ENCODE measurements at regions not wholly inside any gene's neighbourhood (a gene's known extent, or its start where the extent isn't known, plus 50 kb on each side); places are given as distances from the start of the nearest gene placed in this dataset.

DNA sequence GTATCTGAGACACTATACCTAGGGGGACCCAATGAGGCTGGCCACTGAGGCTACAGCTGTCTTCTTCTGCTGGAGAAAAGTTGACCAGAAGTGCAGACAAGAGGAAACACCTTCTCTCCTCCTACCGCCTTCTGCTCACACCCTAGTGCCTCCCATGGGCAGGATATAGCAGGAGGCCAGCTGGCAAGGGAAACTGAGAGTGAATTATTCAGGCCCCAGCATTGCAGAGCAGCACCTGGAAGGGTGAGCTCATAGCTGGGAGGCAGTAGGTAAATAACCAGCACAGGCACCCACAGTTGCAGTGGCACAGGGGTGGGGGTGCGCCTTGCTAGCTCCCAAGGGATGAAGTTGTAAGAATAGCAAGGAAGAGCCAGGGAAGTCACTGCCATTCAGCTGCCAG lies 267.4 kb upstream of the NCAM1 start (continued):
- TF ChIP-seq, protein P1, sequence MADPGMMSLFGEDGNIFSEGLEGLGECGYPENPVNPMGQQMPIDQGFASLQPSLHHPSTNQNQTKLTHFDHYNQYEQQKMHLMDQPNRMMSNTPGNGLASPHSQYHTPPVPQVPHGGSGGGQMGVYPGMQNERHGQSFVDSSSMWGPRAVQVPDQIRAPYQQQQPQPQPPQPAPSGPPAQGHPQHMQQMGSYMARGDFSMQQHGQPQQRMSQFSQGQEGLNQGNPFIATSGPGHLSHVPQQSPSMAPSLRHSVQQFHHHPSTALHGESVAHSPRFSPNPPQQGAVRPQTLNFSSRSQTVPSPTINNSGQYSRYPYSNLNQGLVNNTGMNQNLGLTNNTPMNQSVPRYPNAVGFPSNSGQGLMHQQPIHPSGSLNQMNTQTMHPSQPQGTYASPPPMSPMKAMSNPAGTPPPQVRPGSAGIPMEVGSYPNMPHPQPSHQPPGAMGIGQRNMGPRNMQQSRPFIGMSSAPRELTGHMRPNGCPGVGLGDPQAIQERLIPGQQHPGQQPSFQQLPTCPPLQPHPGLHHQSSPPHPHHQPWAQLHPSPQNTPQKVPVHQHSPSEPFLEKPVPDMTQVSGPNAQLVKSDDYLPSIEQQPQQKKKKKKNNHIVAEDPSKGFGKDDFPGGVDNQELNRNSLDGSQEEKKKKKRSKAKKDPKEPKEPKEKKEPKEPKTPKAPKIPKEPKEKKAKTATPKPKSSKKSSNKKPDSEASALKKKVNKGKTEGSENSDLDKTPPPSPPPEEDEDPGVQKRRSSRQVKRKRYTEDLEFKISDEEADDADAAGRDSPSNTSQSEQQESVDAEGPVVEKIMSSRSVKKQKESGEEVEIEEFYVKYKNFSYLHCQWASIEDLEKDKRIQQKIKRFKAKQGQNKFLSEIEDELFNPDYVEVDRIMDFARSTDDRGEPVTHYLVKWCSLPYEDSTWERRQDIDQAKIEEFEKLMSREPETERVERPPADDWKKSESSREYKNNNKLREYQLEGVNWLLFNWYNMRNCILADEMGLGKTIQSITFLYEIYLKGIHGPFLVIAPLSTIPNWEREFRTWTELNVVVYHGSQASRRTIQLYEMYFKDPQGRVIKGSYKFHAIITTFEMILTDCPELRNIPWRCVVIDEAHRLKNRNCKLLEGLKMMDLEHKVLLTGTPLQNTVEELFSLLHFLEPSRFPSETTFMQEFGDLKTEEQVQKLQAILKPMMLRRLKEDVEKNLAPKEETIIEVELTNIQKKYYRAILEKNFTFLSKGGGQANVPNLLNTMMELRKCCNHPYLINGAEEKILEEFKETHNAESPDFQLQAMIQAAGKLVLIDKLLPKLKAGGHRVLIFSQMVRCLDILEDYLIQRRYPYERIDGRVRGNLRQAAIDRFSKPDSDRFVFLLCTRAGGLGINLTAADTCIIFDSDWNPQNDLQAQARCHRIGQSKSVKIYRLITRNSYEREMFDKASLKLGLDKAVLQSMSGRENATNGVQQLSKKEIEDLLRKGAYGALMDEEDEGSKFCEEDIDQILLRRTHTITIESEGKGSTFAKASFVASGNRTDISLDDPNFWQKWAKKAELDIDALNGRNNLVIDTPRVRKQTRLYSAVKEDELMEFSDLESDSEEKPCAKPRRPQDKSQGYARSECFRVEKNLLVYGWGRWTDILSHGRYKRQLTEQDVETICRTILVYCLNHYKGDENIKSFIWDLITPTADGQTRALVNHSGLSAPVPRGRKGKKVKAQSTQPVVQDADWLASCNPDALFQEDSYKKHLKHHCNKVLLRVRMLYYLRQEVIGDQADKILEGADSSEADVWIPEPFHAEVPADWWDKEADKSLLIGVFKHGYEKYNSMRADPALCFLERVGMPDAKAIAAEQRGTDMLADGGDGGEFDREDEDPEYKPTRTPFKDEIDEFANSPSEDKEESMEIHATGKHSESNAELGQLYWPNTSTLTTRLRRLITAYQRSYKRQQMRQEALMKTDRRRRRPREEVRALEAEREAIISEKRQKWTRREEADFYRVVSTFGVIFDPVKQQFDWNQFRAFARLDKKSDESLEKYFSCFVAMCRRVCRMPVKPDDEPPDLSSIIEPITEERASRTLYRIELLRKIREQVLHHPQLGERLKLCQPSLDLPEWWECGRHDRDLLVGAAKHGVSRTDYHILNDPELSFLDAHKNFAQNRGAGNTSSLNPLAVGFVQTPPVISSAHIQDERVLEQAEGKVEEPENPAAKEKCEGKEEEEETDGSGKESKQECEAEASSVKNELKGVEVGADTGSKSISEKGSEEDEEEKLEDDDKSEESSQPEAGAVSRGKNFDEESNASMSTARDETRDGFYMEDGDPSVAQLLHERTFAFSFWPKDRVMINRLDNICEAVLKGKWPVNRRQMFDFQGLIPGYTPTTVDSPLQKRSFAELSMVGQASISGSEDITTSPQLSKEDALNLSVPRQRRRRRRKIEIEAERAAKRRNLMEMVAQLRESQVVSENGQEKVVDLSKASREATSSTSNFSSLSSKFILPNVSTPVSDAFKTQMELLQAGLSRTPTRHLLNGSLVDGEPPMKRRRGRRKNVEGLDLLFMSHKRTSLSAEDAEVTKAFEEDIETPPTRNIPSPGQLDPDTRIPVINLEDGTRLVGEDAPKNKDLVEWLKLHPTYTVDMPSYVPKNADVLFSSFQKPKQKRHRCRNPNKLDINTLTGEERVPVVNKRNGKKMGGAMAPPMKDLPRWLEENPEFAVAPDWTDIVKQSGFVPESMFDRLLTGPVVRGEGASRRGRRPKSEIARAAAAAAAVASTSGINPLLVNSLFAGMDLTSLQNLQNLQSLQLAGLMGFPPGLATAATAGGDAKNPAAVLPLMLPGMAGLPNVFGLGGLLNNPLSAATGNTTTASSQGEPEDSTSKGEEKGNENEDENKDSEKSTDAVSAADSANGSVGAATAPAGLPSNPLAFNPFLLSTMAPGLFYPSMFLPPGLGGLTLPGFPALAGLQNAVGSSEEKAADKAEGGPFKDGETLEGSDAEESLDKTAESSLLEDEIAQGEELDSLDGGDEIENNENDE (IDR thresholded peaks at IDR 0.05; ENCODE audit: insufficient replicate concordance, low read length) = no peak
- no peak for TF ChIP-seq CEBPB (IDR thresholded peaks at IDR 0.05; ENCODE audit: low read depth, low read length)
- no peak for TF ChIP-seq POLR2A (IDR thresholded peaks at IDR 0.05; ENCODE audit: control extremely low read depth in 1 of 2, low read depth in 2 of 2, low read length in 2 of 2)

All from H1 (cell line).